ENCODE measurements at regions not wholly inside any gene's neighbourhood (a gene's known extent, or its start where the extent isn't known, plus 50 kb on each side); places are given as distances from the start of the nearest gene placed in this dataset.

DNA sequence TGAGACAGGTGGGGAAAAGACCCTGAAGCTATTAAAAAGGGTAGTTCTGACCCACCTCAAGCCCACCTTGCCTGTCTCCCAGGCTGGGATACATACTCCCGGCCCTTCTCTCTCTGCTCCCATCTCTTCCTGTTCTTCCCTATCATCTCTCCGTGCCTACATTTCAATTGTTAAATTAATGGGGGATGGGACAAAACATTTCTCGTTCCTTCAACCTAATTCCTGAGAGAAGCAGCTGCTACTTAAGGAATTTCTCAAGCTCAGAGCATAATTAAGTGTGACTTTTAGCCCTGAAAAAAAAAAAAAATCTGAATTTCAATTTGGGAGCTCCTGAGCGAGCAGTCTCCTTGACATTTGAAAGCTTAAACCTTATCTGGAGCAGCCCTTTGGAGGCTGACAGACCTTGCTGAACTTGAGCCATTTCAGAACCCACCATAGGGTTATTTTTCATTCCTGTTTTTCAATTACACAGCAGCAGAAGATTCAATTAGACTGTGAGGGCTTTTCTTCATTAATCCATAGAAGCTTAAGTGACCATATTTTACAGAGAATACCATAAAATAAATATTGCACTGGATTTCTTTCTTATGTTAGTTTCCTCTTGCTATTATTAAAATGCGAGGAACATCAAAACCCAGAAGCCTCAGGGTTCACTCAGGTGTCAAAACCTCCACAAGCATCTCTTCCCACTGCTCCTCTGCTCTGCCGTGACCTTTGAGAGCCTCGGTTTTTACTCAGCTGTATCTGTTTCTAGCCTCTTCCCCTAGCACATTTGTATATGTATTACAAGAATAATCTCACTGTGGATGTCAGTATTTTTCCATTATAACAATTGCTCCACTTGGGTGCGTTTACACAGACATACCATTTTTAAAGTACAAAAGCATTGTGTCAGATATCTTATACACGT lies 125.7 kb downstream of the B3GNT2 start:
- TF ChIP-seq, protein P1, sequence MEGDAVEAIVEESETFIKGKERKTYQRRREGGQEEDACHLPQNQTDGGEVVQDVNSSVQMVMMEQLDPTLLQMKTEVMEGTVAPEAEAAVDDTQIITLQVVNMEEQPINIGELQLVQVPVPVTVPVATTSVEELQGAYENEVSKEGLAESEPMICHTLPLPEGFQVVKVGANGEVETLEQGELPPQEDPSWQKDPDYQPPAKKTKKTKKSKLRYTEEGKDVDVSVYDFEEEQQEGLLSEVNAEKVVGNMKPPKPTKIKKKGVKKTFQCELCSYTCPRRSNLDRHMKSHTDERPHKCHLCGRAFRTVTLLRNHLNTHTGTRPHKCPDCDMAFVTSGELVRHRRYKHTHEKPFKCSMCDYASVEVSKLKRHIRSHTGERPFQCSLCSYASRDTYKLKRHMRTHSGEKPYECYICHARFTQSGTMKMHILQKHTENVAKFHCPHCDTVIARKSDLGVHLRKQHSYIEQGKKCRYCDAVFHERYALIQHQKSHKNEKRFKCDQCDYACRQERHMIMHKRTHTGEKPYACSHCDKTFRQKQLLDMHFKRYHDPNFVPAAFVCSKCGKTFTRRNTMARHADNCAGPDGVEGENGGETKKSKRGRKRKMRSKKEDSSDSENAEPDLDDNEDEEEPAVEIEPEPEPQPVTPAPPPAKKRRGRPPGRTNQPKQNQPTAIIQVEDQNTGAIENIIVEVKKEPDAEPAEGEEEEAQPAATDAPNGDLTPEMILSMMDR (IDR thresholded peaks at IDR 0.05), result no peak
- TF ChIP-seq POLR2A (IDR thresholded peaks at IDR 0.05), result no peak

Measured in Peyer's patch (tissue), 4 donors.